GM12875 (cell line): ENCODE measurements at regions not wholly inside any gene's neighbourhood (a gene's known extent, or its start where the extent isn't known, plus 50 kb on each side); places are given as distances from the start of the nearest gene placed in this dataset.

Experiments
- H3K4me3 ChIP-seq: one replicate; pipeline ENCODE4 v1.5.1; 2011; ENCODE audit warnings: low read depth, low read length, control low read depth
- TF ChIP-seq, protein P1 (sequence below): IDR thresholded peaks from 2 replicates; pipeline ENCODE4 v1.5.1; 2011; ENCODE audit warnings: low read depth, mild to moderate bottlenecking, control low read depth, inconsistent platforms, low read length, moderate library complexity, borderline replicate concordance; ENCODE audit not compliant: insufficient read depth

DNA sequence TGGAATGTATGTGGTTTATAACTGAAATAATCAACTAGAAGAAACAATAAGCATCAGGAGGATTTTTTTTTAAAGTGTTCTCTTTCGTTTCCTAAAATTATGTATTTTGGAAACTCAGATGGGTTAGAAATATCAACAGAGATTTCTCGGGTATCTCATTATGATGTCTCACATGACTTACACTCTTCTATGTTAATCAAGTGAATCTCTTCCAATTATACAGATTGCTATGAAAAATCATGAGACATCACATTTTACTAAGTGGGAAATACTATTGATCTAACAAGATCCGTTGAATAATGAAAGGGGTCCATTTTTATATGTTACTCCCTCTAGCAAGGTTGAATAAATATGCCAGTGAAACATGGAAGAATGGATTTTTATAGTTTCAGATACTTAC, 54.7 kb upstream of the NRIP1 start:
- H3K4me3 ChIP-seq = no peak overlapping the region
- TF ChIP-seq, protein P1, sequence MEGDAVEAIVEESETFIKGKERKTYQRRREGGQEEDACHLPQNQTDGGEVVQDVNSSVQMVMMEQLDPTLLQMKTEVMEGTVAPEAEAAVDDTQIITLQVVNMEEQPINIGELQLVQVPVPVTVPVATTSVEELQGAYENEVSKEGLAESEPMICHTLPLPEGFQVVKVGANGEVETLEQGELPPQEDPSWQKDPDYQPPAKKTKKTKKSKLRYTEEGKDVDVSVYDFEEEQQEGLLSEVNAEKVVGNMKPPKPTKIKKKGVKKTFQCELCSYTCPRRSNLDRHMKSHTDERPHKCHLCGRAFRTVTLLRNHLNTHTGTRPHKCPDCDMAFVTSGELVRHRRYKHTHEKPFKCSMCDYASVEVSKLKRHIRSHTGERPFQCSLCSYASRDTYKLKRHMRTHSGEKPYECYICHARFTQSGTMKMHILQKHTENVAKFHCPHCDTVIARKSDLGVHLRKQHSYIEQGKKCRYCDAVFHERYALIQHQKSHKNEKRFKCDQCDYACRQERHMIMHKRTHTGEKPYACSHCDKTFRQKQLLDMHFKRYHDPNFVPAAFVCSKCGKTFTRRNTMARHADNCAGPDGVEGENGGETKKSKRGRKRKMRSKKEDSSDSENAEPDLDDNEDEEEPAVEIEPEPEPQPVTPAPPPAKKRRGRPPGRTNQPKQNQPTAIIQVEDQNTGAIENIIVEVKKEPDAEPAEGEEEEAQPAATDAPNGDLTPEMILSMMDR = no peak

DNA sequence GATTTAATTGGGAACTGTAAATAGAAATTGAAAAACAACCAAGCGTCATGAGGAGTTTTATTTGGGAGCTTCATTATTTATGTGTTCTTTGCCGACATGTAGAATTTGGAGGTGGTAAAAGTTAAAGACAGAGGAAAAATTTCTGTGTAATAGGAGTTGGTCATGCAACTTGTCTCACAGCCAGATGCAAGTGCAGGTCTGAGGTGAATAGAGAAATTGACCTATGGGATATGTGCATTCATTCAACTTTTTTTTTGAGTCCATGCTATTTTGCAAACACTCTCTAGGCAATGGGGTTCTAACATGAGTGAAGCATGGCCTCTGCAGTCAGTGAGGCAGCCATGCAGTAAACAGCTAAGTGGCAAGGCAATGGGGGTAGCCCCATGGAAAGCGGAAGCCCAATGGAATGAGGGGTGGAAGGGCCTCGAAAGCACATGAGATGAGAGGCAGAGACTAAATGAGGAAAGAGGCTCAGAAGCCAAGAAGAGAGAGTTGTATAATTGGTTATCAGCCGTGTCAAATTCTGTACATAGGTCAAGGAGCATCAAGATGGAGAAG, 56.4 kb upstream of the NRIP1 start:
- no peak overlapping the region for H3K4me3 ChIP-seq
- TF ChIP-seq, protein P1 = no peak

DNA sequence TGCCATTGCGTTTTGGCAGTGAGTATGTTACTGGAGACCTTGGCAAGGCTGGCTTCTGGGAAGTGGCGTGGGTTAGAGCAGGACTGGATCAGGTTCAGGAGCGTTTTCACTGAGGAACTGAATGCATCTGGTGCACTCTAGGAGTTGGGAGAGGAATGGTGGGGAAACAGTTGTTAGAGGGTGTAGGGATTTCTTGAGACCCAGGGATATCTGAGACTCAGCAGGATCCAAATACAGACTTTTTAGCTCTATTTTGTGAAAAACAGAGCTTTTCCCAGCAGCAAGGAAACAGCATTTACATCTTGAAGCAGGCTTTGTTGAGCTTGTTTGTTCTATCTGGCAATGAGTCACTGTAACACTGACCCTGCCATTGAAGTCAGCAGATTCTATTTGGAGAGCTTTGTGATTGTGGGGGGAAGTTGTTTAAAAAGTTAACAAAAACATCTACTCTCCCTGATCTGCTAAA, 56.9 kb upstream of the NRIP1 start:
- no peak overlapping the region for H3K4me3 ChIP-seq
- TF ChIP-seq, protein P1 = no peak

DNA sequence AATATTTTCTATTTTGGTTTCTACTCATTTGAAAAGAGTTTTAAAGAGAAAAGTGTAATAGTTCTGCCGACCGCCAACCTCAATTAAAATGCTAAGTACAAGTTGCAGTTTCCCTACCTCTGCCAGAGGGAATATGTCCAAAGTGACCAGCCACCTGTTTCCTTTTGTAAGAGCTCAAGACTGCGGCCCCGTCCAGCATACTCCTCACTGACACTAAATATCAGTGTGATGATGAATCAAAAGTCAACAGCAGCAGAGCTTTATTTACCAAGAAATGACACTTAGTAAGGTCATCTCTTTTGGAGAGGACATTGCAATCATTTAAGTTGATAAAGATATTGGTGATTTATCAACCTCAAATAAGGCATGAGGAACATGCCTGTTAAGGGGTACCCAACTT, 57.4 kb upstream of the NRIP1 start:
- H3K4me3 ChIP-seq = no peak overlapping the region
- TF ChIP-seq, protein P1 = no peak

DNA sequence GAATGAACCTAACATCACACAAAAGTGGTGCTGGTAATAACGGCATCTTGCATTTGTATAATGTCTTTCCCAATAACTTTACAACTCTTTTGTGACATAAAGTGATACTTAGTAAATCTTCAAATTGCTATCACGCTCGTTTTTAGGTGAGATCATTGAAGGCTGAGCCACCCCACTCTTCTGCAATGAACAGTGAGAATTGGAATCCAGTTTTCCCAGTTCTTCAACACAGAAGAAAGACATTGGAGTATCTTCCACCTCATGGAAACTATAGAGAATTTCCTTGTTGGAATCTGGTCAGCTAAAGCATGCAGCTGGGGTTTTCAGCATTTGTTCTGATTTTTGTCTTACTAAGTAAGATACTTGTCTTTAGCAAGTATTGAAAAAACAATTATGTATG, 59.9 kb upstream of the NRIP1 start:
- TF ChIP-seq, protein P1 = no peak
- H3K4me3 ChIP-seq = no peak overlapping the region

DNA sequence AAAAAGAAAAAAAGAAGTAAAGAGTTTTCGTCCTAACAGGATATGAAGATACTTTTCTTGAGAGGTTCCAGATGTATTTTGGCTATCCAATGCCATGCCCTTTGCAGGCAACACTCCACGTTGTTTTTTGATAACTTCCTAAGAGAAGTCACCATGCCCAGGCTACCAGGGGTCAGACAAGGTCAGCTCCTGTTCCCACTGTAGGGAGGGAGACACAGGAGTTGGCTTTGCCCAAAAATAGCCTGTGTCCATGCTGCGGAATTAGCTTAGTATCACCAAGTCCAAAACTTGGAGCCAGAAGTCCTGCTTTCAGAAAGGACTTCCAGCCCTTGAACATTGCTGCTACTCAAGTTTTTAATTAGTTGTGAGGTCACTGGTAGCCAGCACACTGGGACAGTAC, 62.1 kb upstream of the NRIP1 start:
- TF ChIP-seq, protein P1 = no peak
- H3K4me3 ChIP-seq = no peak overlapping the region

DNA sequence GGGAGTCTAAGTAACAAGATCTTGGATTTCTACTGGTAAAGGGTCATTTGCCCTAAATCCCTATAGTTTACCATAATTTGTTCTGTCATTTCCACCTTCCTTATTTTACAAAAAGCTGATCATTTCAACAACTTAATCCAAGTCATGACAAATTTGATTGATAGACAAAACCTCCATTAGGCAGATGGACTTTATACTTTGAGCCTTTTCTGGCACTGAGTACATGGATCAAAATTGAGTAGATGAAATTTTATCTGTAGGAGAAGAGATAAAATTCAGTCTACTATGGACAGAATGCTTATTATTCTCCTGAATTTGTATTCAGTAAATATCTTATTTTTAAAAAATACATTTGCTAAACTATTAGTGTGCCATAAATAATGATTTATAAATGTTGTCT, 62.6 kb upstream of the NRIP1 start:
- no peak overlapping the region for H3K4me3 ChIP-seq
- TF ChIP-seq, protein P1 = no peak
